ENCODE measurements at regions not wholly inside any gene's neighbourhood (a gene's known extent, or its start where the extent isn't known, plus 50 kb on each side); places are given as distances from the start of the nearest gene placed in this dataset.

DNA sequence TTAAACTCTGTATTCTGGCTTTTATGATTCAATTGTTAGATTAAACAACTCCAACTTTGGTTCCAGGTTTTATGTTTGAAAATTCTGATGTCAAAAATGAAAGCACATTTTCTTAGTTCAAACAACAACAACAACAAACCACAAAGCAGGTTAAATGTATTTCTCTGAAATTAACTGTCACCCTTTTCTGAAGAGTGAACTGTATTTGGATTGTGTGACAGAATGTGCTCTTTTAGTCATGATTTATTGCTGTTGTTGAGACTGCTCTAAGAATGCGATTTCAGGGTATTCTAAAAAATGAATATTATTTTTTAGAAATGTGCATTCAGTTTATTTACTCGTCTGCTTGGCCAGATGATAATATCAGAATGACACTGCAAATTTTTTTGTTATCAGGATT, 144.1 kb downstream of the GNAI1 start:
- TF ChIP-seq POLR2A (IDR thresholded peaks at IDR 0.05; ENCODE audit: low read depth, low read length) (no peak), GATA2 (IDR thresholded peaks at IDR 0.05; ENCODE audit: insufficient read depth, insufficient read length, low read depth, low read length) (no peak)

Data from endothelial cell of umbilical vein (primary cell).